K562 (cell line): ENCODE measurements at regions not wholly inside any gene's neighbourhood (a gene's known extent, or its start where the extent isn't known, plus 50 kb on each side); places are given as distances from the start of the nearest gene placed in this dataset.

Experiments used
- ATAC-seq: fragments of 200-7000 bp; cut with Tn5 transposase; 3 replicates; pipeline ENCODE4 v1.9.1; 2020; ENCODE audit warnings: moderate library complexity
- BruUV-seq: library from RNA; stranded (reverse); fragments of 400-500 nt; replicated peaks from 2 replicates; lab custom pipeline; 2021; lab: Mats Ljungman, UMichigan
- CTCF ChIA-PET: fragments of 300-600 bp; formaldehyde crosslinking; extraction: SDS; loops from one replicate; lab custom pipeline; 2021; ENCODE audit warnings: low intra/inter-chr PET ratio; lab: Yijun Ruan, JAX
- POLR2A ChIA-PET: fragments of 300-600, 350-650 bp; sonication (Branson Sonifier 250); formaldehyde crosslinking; extraction: SDS; loops from one replicate; lab custom pipeline; 2021; ENCODE audit warnings: antibody characterized with exemption, inconsistent platforms; lab: Yijun Ruan, JAX
- DNase-seq, 4 experiments: peaks; one replicate each; pipeline versions ENCODE4 v3.0.0 to v3.0.0-alpha.2; 2011 to 2018; ENCODE audit warnings: low spot score in 3 of 4, mixed read lengths in 3 of 4; ENCODE audit errors: extremely low read depth in 1 of 4
- FAIRE-seq: peaks from 2 replicates; lab custom pipeline; 2011; peaks lifted over from hg19 to GRCh38; lab: Jason Lieb, UNC
- H2AFZ ChIP-seq: 2 replicates; pipeline ENCODE4 v1.6.0; 2011; ENCODE audit warnings: low read depth, low read length, control low read depth, inconsistent platforms
- H3K27ac ChIP-seq: fragments of 200-600 bp; 3 replicates; pipeline ENCODE4 v1.8.0; 2011; ENCODE audit warnings: low read depth, mild to moderate bottlenecking, control low read depth, inconsistent platforms, low read length, moderate library complexity, mixed read lengths; ENCODE audit errors: extremely low read depth
- H3K27me3 ChIP-seq, 2 experiments: fragments of 300-600 bp in 1 of 2; 2 replicates in 1 of 2; 3 replicates in 1 of 2; pipeline versions ENCODE4 v1.6.0 to v1.8.0; 2011; ENCODE audit warnings: inconsistent platforms in 2 of 2, low read length in 2 of 2, mild to moderate bottlenecking in 1 of 2, mixed read lengths in 1 of 2, moderate library complexity in 1 of 2; ENCODE audit not compliant: control insufficient read depth in 2 of 2, insufficient read depth in 2 of 2
- H3K36me3 ChIP-seq: fragments of 300-600 bp; 3 replicates; pipeline ENCODE4 v1.8.0; 2011; ENCODE audit warnings: mild to moderate bottlenecking, low read length, inconsistent platforms; ENCODE audit not compliant: control insufficient read depth, insufficient read depth
- H3K4me1 ChIP-seq, 2 experiments: fragments of 200-600 bp in 1 of 2; replicated peaks in 1 of 2; 2 replicates in 1 of 2; 3 replicates in 1 of 2; pipeline versions ENCODE4 v1.5.1 to v1.8.0; 2011; ENCODE audit warnings: inconsistent platforms in 2 of 2, low read length in 2 of 2, mild to moderate bottlenecking in 1 of 2, mixed read lengths in 1 of 2, moderate library complexity in 1 of 2; ENCODE audit not compliant: control insufficient read depth in 2 of 2, insufficient read depth in 2 of 2
- H3K4me2 ChIP-seq: 2 replicates; pipeline ENCODE4 v1.6.1; 2011; ENCODE audit warnings: low read length, control low read depth, inconsistent platforms, mixed read lengths; ENCODE audit not compliant: insufficient read depth
- H3K4me3 ChIP-seq: fragments of 200-600 bp; sonication (generic), shearing (Covaris generic); 2 replicates; pipeline ENCODE4 v1.5.1; 2016; ENCODE audit warnings: control low read depth, inconsistent platforms
- H3K79me2 ChIP-seq: fragments of 200-600 bp; 3 replicates; pipeline ENCODE4 v1.8.0; 2011; ENCODE audit warnings: low read length, inconsistent platforms; ENCODE audit not compliant: control insufficient read depth, insufficient read depth
- H3K9ac ChIP-seq, 2 experiments: 2 replicates each; pipeline versions ENCODE4 v1.6.0 to v1.6.1; 2011; ENCODE audit warnings: low read depth in 2 of 2, low read length in 2 of 2, control low read depth in 1 of 2, inconsistent platforms in 1 of 2, mild to moderate bottlenecking in 1 of 2, mixed read lengths in 1 of 2; ENCODE audit not compliant: insufficient read depth in 1 of 2
- H3K9me1 ChIP-seq: one replicate; pipeline ENCODE4 v1.6.0; 2011; ENCODE audit warnings: inconsistent platforms, mild to moderate bottlenecking, low read length, moderate library complexity; ENCODE audit not compliant: control insufficient read depth, insufficient read depth
- H3K9me3 ChIP-seq: replicated peaks from 2 replicates; pipeline ENCODE4 v1.5.1; 2011; ENCODE audit warnings: low read depth, low read length, inconsistent platforms; ENCODE audit not compliant: control insufficient read depth, insufficient read depth
- H4K20me1 ChIP-seq: replicated peaks from 2 replicates; pipeline ENCODE4 v1.6.1; 2011; ENCODE audit warnings: low read length, inconsistent platforms, mixed read lengths; ENCODE audit not compliant: control insufficient read depth, insufficient read depth
- CBX8 ChIP-seq: fragments of 200-600 bp; sonication (generic); IDR thresholded peaks from 2 replicates; pipeline ENCODE4 v1.6.1; 2012; ENCODE audit warnings: borderline replicate concordance, mixed run types, low read depth, mild to moderate bottlenecking, moderate library complexity, mixed read lengths, low read length, control low read depth, inconsistent platforms; ENCODE audit not compliant: poor library complexity, severe bottlenecking; ENCODE audit errors: extremely low read depth
- CREB1 ChIP-seq, 2 experiments: sonication (generic) in 1 of 2; formaldehyde crosslinking in 1 of 2; IDR thresholded peaks; 2 replicates each; pipeline versions ENCODE4 v1.6.1 to v1.8.0; 2012 to 2022; ENCODE audit warnings: inconsistent platforms in 1 of 2, mild to moderate bottlenecking in 1 of 2, missing genetic modification reagents in 1 of 2, moderate library complexity in 1 of 2
- HNRNPH1 ChIP-seq: fragments of 200-400 bp; formaldehyde crosslinking; optimal IDR thresholded peaks from 2 replicates; pipeline ENCODE3; 2017; ENCODE audit warnings: low read depth, mild to moderate bottlenecking, low read length, moderate library complexity
- HNRNPK ChIP-seq: fragments of 200-400 bp; formaldehyde crosslinking; IDR thresholded peaks from one replicate; pipeline ENCODE4 v1.6.1; 2018; ENCODE audit warnings: mild to moderate bottlenecking, low read depth, low read length; ENCODE audit not compliant: poor library complexity, severe bottlenecking
- L3MBTL2 ChIP-seq: fragments of 450-650 bp; IDR thresholded peaks from 2 replicates; pipeline ENCODE4 v1.6.1; 2016; ENCODE audit warnings: mild to moderate bottlenecking, moderate library complexity
- POLR3G ChIP-seq: IDR thresholded peaks from 2 replicates; pipeline ENCODE4 v1.6.1; 2011; ENCODE audit not compliant: insufficient read length, insufficient replicate concordance; ENCODE audit errors: extremely low read depth
- ZNF311 ChIP-seq: fragments of 250-450 bp; sonication (Bioruptor Pico); IDR thresholded peaks from 2 replicates; pipeline ENCODE4 v1.4.0; 2020; ENCODE audit warnings: mild to moderate bottlenecking, moderate library complexity
- ZNF316 ChIP-seq: fragments of 450-650 bp; IDR thresholded peaks from 2 replicates; pipeline ENCODE4 v1.6.1; 2016
- ZSCAN32 ChIP-seq: fragments of 450-650 bp; formaldehyde crosslinking; IDR thresholded peaks from 2 replicates; pipeline ENCODE4 v1.4.0; 2020; ENCODE audit warnings: mild to moderate bottlenecking, moderate library complexity
- WGBS: fragments of 100-300 bp; shearing (Covaris generic); methylation state at CpG from one replicate; pipeline ENCODE4 v1.1.6; 2016; ENCODE audit warnings: low coverage, mixed read lengths; ENCODE audit not compliant: insufficient coverage; ENCODE audit errors: missing lambda C conversion rate; 5-methylcytosine and 5-hydroxymethylcytosine counted together
- in situ Hi-C: fragments of 300-500 bp; cut with MboI; formaldehyde crosslinking; loops from 4 replicates; pipeline ENCODE4 v1.15.0; 2018; ENCODE audit warnings: inconsistent platforms, mixed read lengths
- intact Hi-C: fragments of 100-400 bp; cut with micrococcal nuclease; formaldehyde crosslinking; loops from 2 replicates; pipeline ENCODE4 v1.14.2; 2022
- TF ChIP-seq, protein P1 (sequence below): fragments of 250-450 bp; sonication (Bioruptor Pico); IDR thresholded peaks from 2 replicates; pipeline ENCODE4 v1.8.0; 2021; ENCODE audit warnings: moderate library complexity, mild to moderate bottlenecking, inconsistent platforms
- TF ChIP-seq, protein P2 (sequence below): IDR thresholded peaks from 2 replicates; pipeline ENCODE4 v1.6.1; 2011; ENCODE audit not compliant: insufficient read length; ENCODE audit errors: extremely low read depth

DNA sequence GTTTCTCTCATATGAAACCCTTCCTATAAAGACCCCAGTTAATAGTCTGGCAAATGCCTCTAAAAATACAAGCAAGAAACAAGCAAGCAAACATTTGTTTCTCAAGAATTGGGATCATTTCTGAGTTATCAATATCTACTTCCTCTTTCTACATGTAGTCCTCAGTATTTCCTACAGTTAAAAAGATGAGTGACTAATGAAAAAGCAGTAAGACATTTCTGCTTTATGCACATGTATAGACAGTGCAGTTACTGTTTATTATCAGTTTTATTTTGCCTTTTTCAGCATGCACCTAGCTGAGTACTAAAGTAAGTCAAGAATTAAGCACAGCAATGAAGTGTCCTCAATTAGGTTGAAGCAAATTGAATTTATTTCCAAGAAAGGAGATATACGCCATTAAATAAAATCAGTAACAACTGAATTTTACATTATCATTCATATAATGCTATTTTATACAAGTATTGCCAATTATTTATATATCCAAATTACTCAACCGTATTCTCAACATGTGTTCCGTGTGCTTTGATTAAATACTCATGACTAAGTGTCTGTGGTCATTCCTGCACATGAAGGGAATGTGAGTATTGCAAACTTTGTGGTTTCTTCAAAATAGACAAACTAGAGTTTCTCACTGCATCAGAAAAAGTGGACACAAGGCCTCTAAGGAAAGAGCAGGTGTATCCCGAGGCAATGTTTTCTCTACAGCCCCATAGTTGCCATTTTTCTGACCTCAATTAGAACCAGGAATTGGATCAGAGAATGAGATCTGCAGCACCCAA lies 159.3 kb upstream of the MARCKS start:
- TF ChIP-seq CBX8, result no peak
- TF ChIP-seq, all 486 proteins: peak for 0
- H3K4me1 ChIP-seq, result no peaks in the 10 kb centered on the region
- DNase-seq, result no peak
- H2AFZ ChIP-seq, result no peak overlapping the region
- H3K9ac ChIP-seq, result no peak overlapping the region
- intact Hi-C loops, result no loop called here
- no peaks in the 10 kb centered on the region for H4K20me1 ChIP-seq
- no peak for FAIRE-seq
- CTCF ChIA-PET, result no interaction called here
- H3K9me1 ChIP-seq, result no peaks in the 10 kb centered on the region
- H3K9me3 ChIP-seq, result no peaks in the 10 kb centered on the region
- POLR2A ChIA-PET, result no interaction called here
- BruUV-seq, result no TSS peak
- no peak overlapping the region for H3K27ac ChIP-seq
- H3K4me2 ChIP-seq, result no peak overlapping the region
- WGBS, result 4% methylated on average over 4 of the region's 4 CpGs
- no peaks in the 10 kb centered on the region for H3K79me2 ChIP-seq
- ATAC-seq, result no peak
- H3K27me3 ChIP-seq, result no peaks in the 10 kb centered on the region
- no peak overlapping the region for H3K4me3 ChIP-seq
- no peaks in the 10 kb centered on the region for H3K36me3 ChIP-seq
- in situ Hi-C loops, result no loop called here

DNA sequence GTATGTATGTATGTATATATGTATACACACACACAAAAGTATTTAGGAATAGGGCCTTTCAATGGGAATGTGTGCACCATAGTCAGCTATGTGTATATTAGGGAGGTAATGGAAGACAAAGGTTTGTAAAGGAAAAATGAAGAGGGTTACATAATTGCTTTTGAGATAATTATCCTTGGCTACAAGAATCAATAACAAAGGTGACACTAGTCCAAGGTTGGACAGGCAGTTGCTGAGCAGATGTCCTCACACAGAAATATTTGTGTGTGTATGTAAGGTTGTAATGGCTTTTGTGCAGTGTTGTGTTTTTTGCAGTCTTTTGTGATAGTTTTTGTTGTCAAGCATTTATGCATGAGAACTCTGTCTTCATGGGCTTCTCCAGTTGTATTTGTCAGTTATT lies 157.9 kb upstream of the MARCKS start:
- no peaks in the 10 kb centered on the region for H3K36me3 ChIP-seq
- H4K20me1 ChIP-seq, result no peaks in the 10 kb centered on the region
- H3K4me1 ChIP-seq, result no peaks in the 10 kb centered on the region
- H2AFZ ChIP-seq, result no peak overlapping the region
- no peaks in the 10 kb centered on the region for H3K79me2 ChIP-seq
- H3K9me1 ChIP-seq, result no peaks in the 10 kb centered on the region
- intact Hi-C loops, result no loop called here
- FAIRE-seq (no peak), ATAC-seq (no peak), DNase-seq (no peak)
- POLR2A ChIA-PET, result interaction anchor here (0.7 kb wide), 1 partner anchor 37 kb away, joined by 3 read pairs; no protein-coding TSS in a partner anchor
- CTCF ChIA-PET, result no interaction called here
- H3K4me2 ChIP-seq, result no peak overlapping the region
- no peak overlapping the region for H3K27ac ChIP-seq
- H3K27me3 ChIP-seq, result no peaks in the 10 kb centered on the region
- BruUV-seq, result no TSS peak
- H3K9me3 ChIP-seq, result no peaks in the 10 kb centered on the region
- in situ Hi-C loops, result no loop called here
- no peak overlapping the region for H3K9ac ChIP-seq
- no peak overlapping the region for H3K4me3 ChIP-seq
- TF ChIP-seq, protein P1, sequence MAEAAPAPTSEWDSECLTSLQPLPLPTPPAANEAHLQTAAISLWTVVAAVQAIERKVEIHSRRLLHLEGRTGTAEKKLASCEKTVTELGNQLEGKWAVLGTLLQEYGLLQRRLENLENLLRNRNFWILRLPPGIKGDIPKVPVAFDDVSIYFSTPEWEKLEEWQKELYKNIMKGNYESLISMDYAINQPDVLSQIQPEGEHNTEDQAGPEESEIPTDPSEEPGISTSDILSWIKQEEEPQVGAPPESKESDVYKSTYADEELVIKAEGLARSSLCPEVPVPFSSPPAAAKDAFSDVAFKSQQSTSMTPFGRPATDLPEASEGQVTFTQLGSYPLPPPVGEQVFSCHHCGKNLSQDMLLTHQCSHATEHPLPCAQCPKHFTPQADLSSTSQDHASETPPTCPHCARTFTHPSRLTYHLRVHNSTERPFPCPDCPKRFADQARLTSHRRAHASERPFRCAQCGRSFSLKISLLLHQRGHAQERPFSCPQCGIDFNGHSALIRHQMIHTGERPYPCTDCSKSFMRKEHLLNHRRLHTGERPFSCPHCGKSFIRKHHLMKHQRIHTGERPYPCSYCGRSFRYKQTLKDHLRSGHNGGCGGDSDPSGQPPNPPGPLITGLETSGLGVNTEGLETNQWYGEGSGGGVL, result no peak
- TF ChIP-seq HNRNPK (no peak), POLR3G (no peak), HNRNPH1 (no peak), L3MBTL2 (no peak), ZNF311 (CRISPR knock-in tag) (no peak), ZSCAN32 (CRISPR knock-in tag) (no peak), CREB1 (IDR thresholded peaks at IDR 0.05) (no peak), CREB1 (CRISPR knock-in tag; IDR thresholded peaks at IDR 0.05) (no peak), ZNF316 (no peak)
- TF ChIP-seq, protein P2, sequence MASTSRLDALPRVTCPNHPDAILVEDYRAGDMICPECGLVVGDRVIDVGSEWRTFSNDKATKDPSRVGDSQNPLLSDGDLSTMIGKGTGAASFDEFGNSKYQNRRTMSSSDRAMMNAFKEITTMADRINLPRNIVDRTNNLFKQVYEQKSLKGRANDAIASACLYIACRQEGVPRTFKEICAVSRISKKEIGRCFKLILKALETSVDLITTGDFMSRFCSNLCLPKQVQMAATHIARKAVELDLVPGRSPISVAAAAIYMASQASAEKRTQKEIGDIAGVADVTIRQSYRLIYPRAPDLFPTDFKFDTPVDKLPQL, result no peak
